IMR-90 (cell line): ENCODE measurements at regions not wholly inside any gene's neighbourhood (a gene's known extent, or its start where the extent isn't known, plus 50 kb on each side); places are given as distances from the start of the nearest gene placed in this dataset.
"Not testable (repeated sequence)": the region's sequence is repeated elsewhere in the genome, so short reads cannot be mapped to it uniquely, and the experiment has no call there.

Experiments used
- BHLHE40 ChIP-seq: fragments of 150-350 bp; IDR thresholded peaks from 2 replicates; pipeline ENCODE4 v1.6.1; 2016; ENCODE audit warnings: mild to moderate bottlenecking, low read depth, low read length
- CHD1 ChIP-seq: IDR thresholded peaks from 2 replicates; pipeline ENCODE4 v1.6.1; 2012; ENCODE audit warnings: low read depth, low read length, improper control_type of control experiment
- MAFK ChIP-seq: IDR thresholded peaks from 2 replicates; pipeline ENCODE4 v1.6.1; 2012; ENCODE audit warnings: low read depth, low read length, improper control_type of control experiment
- MXI1 ChIP-seq: IDR thresholded peaks from 2 replicates; pipeline ENCODE4 v1.6.1; 2012; ENCODE audit warnings: low read depth, mild to moderate bottlenecking, low read length, moderate library complexity, borderline replicate concordance
- POLR2A ChIP-seq: IDR thresholded peaks from 2 replicates; pipeline ENCODE4 v1.6.1; 2012; ENCODE audit warnings: mild to moderate bottlenecking, low read depth, low read length
- RAD21 ChIP-seq: IDR thresholded peaks from 2 replicates; pipeline ENCODE4 v1.6.1; 2012; ENCODE audit warnings: low read length, improper control_type of control experiment
- RCOR1 ChIP-seq: IDR thresholded peaks from 2 replicates; pipeline ENCODE4 v1.6.1; 2012; ENCODE audit warnings: mild to moderate bottlenecking, low read length, improper control_type of control experiment; ENCODE audit not compliant: insufficient replicate concordance
- RFX5 ChIP-seq: IDR thresholded peaks from 2 replicates; pipeline ENCODE4 v1.8.0; 2012; ENCODE audit warnings: low read depth, mild to moderate bottlenecking, low read length, moderate library complexity
- SMC3 ChIP-seq: fragments of 150-350 bp; IDR thresholded peaks from 2 replicates; pipeline ENCODE4 v1.6.1; 2016; ENCODE audit warnings: low read depth, mild to moderate bottlenecking, antibody characterized with exemption, low read length, moderate library complexity
- TF ChIP-seq, protein P1 (sequence below): fragments of 150-350 bp; IDR thresholded peaks from 2 replicates; pipeline ENCODE4 v1.6.1; 2017; ENCODE audit warnings: mild to moderate bottlenecking, antibody characterized with exemption, low read length, low read depth
- TF ChIP-seq, protein P2 (sequence below): conservative IDR thresholded peaks from 2 replicates; pipeline ENCODE4 v1.5.1; 2012; ENCODE audit warnings: mild to moderate bottlenecking, low read depth, low read length, improper control_type of control experiment

DNA sequence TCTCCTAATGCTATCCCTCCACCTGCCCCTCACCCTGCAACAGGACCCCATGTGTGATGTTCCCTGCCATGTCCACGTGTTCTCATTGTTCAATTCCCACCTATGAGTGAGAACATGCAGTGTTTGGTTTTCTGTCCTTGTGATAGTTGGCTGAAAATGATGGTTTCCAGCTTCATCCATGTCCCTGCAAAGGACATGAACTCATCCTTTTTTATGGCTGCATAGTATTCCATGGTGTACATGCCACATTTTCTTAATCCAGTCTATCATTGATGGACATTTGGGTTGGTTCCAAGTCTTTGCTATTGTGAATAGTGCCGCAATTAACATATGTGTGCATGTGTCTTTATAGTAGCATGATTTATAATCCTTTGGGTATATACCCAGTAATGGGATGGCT lies 62.3 kb upstream of the EDEM3 start:
- TF ChIP-seq, protein P1, sequence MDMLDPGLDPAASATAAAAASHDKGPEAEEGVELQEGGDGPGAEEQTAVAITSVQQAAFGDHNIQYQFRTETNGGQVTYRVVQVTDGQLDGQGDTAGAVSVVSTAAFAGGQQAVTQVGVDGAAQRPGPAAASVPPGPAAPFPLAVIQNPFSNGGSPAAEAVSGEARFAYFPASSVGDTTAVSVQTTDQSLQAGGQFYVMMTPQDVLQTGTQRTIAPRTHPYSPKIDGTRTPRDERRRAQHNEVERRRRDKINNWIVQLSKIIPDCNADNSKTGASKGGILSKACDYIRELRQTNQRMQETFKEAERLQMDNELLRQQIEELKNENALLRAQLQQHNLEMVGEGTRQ: not testable (repeated sequence)
- TF ChIP-seq SMC3, POLR2A, CHD1, RCOR1, RFX5, MXI1, MAFK, RAD21, BHLHE40: not testable (repeated sequence)
- TF ChIP-seq, protein P2, sequence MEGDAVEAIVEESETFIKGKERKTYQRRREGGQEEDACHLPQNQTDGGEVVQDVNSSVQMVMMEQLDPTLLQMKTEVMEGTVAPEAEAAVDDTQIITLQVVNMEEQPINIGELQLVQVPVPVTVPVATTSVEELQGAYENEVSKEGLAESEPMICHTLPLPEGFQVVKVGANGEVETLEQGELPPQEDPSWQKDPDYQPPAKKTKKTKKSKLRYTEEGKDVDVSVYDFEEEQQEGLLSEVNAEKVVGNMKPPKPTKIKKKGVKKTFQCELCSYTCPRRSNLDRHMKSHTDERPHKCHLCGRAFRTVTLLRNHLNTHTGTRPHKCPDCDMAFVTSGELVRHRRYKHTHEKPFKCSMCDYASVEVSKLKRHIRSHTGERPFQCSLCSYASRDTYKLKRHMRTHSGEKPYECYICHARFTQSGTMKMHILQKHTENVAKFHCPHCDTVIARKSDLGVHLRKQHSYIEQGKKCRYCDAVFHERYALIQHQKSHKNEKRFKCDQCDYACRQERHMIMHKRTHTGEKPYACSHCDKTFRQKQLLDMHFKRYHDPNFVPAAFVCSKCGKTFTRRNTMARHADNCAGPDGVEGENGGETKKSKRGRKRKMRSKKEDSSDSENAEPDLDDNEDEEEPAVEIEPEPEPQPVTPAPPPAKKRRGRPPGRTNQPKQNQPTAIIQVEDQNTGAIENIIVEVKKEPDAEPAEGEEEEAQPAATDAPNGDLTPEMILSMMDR: not testable (repeated sequence)
